ENCODE measurements at regions not wholly inside any gene's neighbourhood (a gene's known extent, or its start where the extent isn't known, plus 50 kb on each side); places are given as distances from the start of the nearest gene placed in this dataset.
A peak's percentile ranks its signal among the peaks of the same experiment; 100 is the strongest.

DNA sequence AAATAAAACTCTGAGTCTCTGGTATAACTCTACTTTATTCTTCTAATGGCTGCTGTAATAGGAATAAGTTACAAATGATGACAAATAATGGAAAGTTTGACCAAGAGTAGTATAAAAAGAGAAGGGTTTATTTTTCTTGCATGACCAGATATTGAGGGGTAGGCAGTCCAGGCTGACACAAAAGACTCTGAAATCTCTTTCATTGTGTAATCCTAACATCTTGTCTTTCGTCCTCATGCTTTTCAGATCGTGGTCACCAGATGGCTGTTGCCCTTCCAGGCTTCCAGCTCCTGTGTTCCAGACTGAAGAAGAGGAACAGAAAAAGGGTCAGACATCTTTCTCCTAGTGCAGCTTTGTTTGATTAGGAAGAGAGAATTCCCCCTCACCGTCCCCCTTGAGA lies 176.9 kb upstream of the GK2 start:
- DNase-seq (ENCODE audit: low spot score): no peak
- TF ChIP-seq CTCF (IDR thresholded peaks at IDR 0.05; ENCODE audit: extremely low read depth, missing control alignments): no peak

GRCh38 chr4:79584352-79584751 lies 176.3 kb upstream of the GK2 start:
- DNase-seq (ENCODE audit: low spot score): no peak
- no peak for TF ChIP-seq CTCF (IDR thresholded peaks at IDR 0.05; ENCODE audit: extremely low read depth, missing control alignments)

GRCh38 chr4:79578606-79579005 lies 170.6 kb upstream of the GK2 start:
- DNase-seq (ENCODE audit: low spot score): no peak
- TF ChIP-seq CTCF (IDR thresholded peaks at IDR 0.05; ENCODE audit: extremely low read depth, missing control alignments): no peak

DNA sequence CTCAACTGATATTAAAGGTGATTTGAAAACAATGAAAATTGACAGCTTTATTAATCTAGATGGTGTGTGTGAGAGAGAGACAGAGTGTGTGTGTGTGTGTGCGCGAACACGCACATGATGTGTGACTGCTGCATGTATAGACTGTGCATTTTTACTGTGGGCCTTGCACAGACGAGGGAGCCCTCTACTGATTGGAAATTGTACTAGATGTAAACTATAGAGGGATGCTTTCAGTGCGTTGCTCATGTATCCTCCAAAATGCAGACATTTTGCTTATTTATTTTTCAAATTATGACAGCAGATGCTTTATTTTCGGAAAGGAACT lies 168.4 kb upstream of the GK2 start:
- peak; percentile 10 for DNase-seq (ENCODE audit: low spot score)
- TF ChIP-seq CTCF (IDR thresholded peaks at IDR 0.05; ENCODE audit: extremely low read depth, missing control alignments): peak; percentile 13

- no peak for DNase-seq (ENCODE audit: low spot score)
- no peak for TF ChIP-seq CTCF (IDR thresholded peaks at IDR 0.05; ENCODE audit: extremely low read depth, missing control alignments)
Measured at GRCh38 chr4:79575709-79576428, 167.8 kb upstream of the GK2 start.

- no peak for TF ChIP-seq CTCF (IDR thresholded peaks at IDR 0.05; ENCODE audit: extremely low read depth, missing control alignments)
- DNase-seq (ENCODE audit: low spot score): no peak
Measured at GRCh38 chr4:79574741-79575451, 166.9 kb upstream of the GK2 start.

- DNase-seq (ENCODE audit: low spot score): no peak
- TF ChIP-seq CTCF (IDR thresholded peaks at IDR 0.05; ENCODE audit: extremely low read depth, missing control alignments): no peak
Measured at GRCh38 chr4:79563219-79563618, 155.2 kb upstream of the GK2 start.
